GM12873 (cell line): ENCODE measurements at regions not wholly inside any gene's neighbourhood (a gene's known extent, or its start where the extent isn't known, plus 50 kb on each side); places are given as distances from the start of the nearest gene placed in this dataset.

Source experiments
- TF ChIP-seq, protein P1 (sequence below): IDR thresholded peaks from 2 replicates; pipeline ENCODE4 v1.5.1; 2012; ENCODE audit warnings: low read depth, mild to moderate bottlenecking, moderate library complexity, low read length, control low read depth; ENCODE audit not compliant: insufficient read depth; ENCODE audit errors: missing control alignments

DNA sequence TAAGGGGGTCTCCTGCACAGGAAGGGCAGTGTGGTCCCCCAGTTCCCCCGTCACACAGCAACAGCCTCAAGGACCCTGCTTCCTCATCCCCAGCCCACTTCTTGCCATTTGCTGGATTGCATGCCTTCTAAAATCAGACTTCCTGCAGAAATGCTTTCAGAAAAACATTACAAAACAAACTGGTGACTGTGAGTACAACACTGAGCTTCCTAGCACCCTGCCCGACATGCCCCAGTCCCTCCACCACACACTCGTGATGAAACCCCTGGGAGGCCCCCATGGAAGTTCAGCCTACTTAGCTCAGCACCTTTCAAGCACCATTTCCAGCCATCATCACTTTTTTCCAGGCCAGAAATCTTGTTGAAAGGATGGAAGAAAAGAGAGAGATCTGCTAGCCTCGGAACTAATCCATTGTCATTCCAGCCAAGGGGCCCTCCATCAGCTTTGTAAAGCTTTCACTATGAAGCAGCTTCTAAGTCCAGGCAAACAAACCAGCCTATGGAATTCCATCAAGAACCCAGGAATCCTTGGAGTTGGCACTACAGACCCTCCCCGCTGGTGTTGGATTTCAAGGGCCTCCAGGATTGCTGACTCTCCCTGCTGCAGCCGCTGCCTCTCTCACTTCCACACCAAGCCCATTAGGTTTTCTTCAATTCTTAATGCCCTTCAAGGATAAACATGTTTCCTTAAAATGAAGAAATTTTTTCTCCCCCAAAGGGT lies 114.6 kb downstream of the C5orf15 start:
- TF ChIP-seq, protein P1, sequence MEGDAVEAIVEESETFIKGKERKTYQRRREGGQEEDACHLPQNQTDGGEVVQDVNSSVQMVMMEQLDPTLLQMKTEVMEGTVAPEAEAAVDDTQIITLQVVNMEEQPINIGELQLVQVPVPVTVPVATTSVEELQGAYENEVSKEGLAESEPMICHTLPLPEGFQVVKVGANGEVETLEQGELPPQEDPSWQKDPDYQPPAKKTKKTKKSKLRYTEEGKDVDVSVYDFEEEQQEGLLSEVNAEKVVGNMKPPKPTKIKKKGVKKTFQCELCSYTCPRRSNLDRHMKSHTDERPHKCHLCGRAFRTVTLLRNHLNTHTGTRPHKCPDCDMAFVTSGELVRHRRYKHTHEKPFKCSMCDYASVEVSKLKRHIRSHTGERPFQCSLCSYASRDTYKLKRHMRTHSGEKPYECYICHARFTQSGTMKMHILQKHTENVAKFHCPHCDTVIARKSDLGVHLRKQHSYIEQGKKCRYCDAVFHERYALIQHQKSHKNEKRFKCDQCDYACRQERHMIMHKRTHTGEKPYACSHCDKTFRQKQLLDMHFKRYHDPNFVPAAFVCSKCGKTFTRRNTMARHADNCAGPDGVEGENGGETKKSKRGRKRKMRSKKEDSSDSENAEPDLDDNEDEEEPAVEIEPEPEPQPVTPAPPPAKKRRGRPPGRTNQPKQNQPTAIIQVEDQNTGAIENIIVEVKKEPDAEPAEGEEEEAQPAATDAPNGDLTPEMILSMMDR: no peak

DNA sequence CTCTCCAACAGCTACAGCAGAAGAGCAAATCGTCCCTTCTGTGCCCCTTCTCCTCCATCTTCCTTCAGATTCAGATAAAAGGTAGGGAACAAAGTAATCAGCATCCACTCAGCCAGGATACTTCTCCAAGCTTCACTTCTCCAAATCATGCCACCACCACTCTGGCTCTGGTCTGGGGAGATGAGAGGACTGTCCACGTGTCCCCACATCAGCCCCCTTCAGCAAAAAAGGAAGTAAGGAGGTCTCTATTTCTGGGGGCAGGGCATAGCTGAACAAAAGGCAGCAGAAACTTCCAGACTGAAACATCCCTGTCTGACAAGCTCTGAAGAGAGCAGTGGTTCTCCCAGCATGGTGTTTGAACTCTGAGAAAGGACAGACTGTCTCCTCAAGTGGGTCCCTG lies 116.9 kb downstream of the C5orf15 start:
- TF ChIP-seq, protein P1: no peak

DNA sequence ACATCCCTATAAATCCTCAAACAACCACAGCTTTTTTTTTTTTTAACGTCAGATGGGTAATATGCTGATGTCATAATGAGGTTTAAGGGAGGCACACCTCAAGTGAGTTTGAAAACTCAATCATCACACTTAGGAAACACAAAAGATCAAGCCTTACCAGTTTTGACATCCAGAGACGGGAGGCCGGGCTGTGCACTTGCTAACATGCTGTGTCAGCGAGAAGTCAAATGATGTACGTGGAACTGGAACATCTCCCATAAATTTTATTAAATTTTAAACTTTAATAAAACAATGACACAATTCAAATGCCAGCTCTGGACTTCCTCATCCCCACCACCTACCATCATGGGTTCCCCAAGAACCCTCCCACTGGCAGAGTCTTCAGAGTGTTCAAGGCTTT lies 117.6 kb downstream of the C5orf15 start:
- TF ChIP-seq, protein P1: no peak

GRCh38 chr5:133849116-133849515 lies 119.3 kb downstream of the C5orf15 start:
- TF ChIP-seq, protein P1: no peak

DNA sequence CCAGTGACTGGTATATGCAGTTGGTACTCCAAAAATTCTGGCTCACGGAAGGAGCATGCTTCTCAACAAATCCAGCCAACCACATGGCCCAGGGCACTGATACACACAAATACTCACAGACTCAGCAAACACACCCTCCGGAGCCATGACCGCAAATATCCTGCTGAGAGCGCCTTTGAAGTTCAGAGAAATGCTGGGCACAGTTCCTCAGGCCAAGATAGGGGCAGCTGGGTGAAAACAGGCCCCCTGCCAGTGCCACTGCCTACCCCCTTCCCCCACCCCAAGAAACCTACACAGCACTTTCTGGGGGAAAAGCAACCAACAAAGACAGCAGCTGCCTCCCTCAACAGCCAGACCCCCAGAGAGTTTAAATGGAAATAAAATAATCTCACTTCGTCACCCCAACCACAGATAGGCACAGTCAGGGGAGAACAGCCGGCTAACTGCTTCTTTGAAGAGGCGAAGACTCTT lies 120.0 kb downstream of the C5orf15 start:
- TF ChIP-seq, protein P1: no peak

DNA sequence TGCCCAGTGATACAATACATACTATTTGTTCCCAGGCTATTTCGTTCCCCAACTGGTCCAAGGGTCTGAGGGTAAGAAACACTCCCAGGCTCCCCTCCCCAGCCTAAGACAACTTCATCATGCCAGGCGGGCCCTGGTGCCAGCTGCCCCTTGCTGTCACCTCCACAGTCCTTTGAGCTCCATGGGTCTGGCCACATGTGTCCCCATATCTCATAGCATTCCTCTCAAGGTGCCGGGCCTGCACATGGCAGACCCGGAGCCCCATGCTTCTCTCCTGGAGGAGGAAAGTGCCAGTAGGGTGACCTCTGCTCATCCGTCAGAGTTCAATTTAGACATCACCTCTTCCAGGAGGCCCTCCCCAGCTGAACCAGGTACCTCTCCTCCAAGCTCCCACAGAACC lies 120.5 kb downstream of the C5orf15 start:
- TF ChIP-seq, protein P1: no peak

DNA sequence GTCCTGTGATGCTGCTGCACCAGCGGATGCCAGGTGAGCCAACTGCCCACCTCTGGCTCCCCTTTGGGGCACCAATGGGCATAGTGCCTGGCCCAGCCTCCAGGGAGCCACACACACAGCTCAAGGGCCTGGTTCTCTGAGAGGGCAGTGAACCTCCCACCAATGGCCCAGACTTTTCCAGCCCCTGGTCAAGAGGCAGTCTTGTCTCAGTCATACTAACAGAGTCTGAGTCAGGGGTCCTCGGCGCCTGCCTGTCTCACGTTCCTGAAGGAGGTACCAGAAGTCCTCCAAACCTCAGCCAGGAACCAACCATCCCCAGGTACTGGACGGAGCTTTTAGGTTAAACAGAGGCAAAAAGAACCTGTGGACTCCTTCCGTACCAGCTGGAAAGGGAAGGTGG lies 121.1 kb downstream of the C5orf15 start:
- TF ChIP-seq, protein P1: no peak
